Activated CD4-positive, alpha-beta memory T cell treated with anti-CD3 and anti-CD28 coated beads for 36 hours (primary cell): ENCODE measurements at regions not wholly inside any gene's neighbourhood (a gene's known extent, or its start where the extent isn't known, plus 50 kb on each side); places are given as distances from the start of the nearest gene placed in this dataset.

Source experiments
- CTCF ChIA-PET: fragments of 350-600 bp; sonication (Branson Sonifier 250); formaldehyde crosslinking; loops from one replicate; lab custom pipeline; 2021; ENCODE audit warnings: antibody characterized with exemption, inconsistent platforms; lab: Charles Lee
- POLR2A ChIA-PET: fragments of 350-600 bp; sonication (Branson Sonifier 250); formaldehyde crosslinking; loops from one replicate; lab custom pipeline; 2021; ENCODE audit warnings: antibody characterized with exemption; lab: Charles Lee
- DNase-seq: peaks from one replicate; pipeline ENCODE4 v3.0.0-alpha.2; 2020
- H3K27ac Mint-ChIP-seq: one replicate; pipeline ENCODE4 v1.8.0; 2021; ENCODE audit warnings: mixed read lengths
- H3K27me3 Mint-ChIP-seq: one replicate; pipeline ENCODE4 v1.8.0; 2021; ENCODE audit warnings: mixed read lengths
- H3K36me3 Mint-ChIP-seq: one replicate; pipeline ENCODE4 v1.8.0; 2021; ENCODE audit warnings: mixed read lengths
- H3K4me1 Mint-ChIP-seq: one replicate; pipeline ENCODE4 v1.8.0; 2021; ENCODE audit warnings: low read depth, mixed read lengths
- H3K4me3 Mint-ChIP-seq: one replicate; pipeline ENCODE4 v1.8.0; 2021; ENCODE audit warnings: mild to moderate bottlenecking, mixed read lengths
- H3K9me3 Mint-ChIP-seq: one replicate; pipeline ENCODE4 v1.8.0; 2021; ENCODE audit warnings: mixed read lengths
- intact Hi-C: fragments of 100-400 bp; cut with micrococcal nuclease; formaldehyde crosslinking; loops from one replicate; pipeline ENCODE4 v1.15.1; 2023

GRCh38 chr14:36402867-36403266 is 82.4 kb upstream of the MBIP start:
- no peak overlapping the region for H3K27ac Mint-ChIP-seq
- intact Hi-C loops = no loop called here
- POLR2A ChIA-PET = no interaction called here

GRCh38 chr14:36398463-36399291 is 78.2 kb upstream of the MBIP start:
- DNase-seq = no peak
- Mint-ChIP-seq H3K27me3 (peaks cover 4% of the 10 kb centered on the region), H3K4me3 (no peak overlapping the region)

More at GRCh38 chr14:36402867-36403266, 82.4 kb upstream of the MBIP start:
- no peak overlapping the region for H3K4me3 Mint-ChIP-seq
- H3K27me3 Mint-ChIP-seq = peaks cover 8% of the 10 kb centered on the region
- H3K36me3 Mint-ChIP-seq = no peaks in the 10 kb centered on the region
- H3K9me3 Mint-ChIP-seq = no peaks in the 10 kb centered on the region
- DNase-seq = no peak
- H3K4me1 Mint-ChIP-seq = no peaks in the 10 kb centered on the region
- CTCF ChIA-PET = no interaction called here

GRCh38 chr14:36397357-36397756 is 76.9 kb upstream of the MBIP start:
- no peaks in the 10 kb centered on the region for H3K4me1 Mint-ChIP-seq
- no peak for DNase-seq
- CTCF ChIA-PET = no interaction called here
- H3K27me3 Mint-ChIP-seq = peaks cover 6% of the 10 kb centered on the region
- POLR2A ChIA-PET = no interaction called here
- H3K9me3 Mint-ChIP-seq = no peaks in the 10 kb centered on the region
- intact Hi-C loops = no loop called here
- H3K36me3 Mint-ChIP-seq = no peaks in the 10 kb centered on the region
- H3K27ac Mint-ChIP-seq = no peak overlapping the region
- no peak overlapping the region for H3K4me3 Mint-ChIP-seq

More at GRCh38 chr14:36398463-36399291, 78.2 kb upstream of the MBIP start:
- H3K9me3 Mint-ChIP-seq = no peaks in the 10 kb centered on the region
- intact Hi-C loops = no loop called here
- CTCF ChIA-PET = no interaction called here
- H3K36me3 Mint-ChIP-seq = no peaks in the 10 kb centered on the region
- no peaks in the 10 kb centered on the region for H3K4me1 Mint-ChIP-seq
- H3K27ac Mint-ChIP-seq = no peak overlapping the region
- POLR2A ChIA-PET = no interaction called here

- no peaks in the 10 kb centered on the region for H3K36me3 Mint-ChIP-seq
- no peak overlapping the region for H3K4me3 Mint-ChIP-seq
- H3K9me3 Mint-ChIP-seq = no peaks in the 10 kb centered on the region
- H3K27ac Mint-ChIP-seq = no peak overlapping the region
- H3K4me1 Mint-ChIP-seq = no peaks in the 10 kb centered on the region
- intact Hi-C loops = no loop called here
- DNase-seq = no peak
- peaks cover 7% of the 10 kb centered on the region for H3K27me3 Mint-ChIP-seq
- ChIA-PET CTCF (no interaction called here), POLR2A (no interaction called here)
These were observed 76.4 kb upstream of the MBIP start for GRCh38 chr14:36396798-36397197.

- intact Hi-C loops = no loop called here
- Mint-ChIP-seq H3K4me3 (no peak overlapping the region), H3K4me1 (no peaks in the 10 kb centered on the region), H3K36me3 (no peaks in the 10 kb centered on the region), H3K9me3 (no peaks in the 10 kb centered on the region), H3K27ac (no peak overlapping the region), H3K27me3 (peaks cover 10% of the 10 kb centered on the region)
- DNase-seq = no peak
- POLR2A ChIA-PET = no interaction called here
- CTCF ChIA-PET = no interaction called here
These were observed 74.2 kb upstream of the MBIP start for GRCh38 chr14:36394593-36394992.

- Mint-ChIP-seq H3K36me3 (no peaks in the 10 kb centered on the region), H3K4me3 (no peak overlapping the region), H3K9me3 (no peaks in the 10 kb centered on the region), H3K27me3 (peaks cover 10% of the 10 kb centered on the region), H3K27ac (no peak overlapping the region), H3K4me1 (no peaks in the 10 kb centered on the region)
- intact Hi-C loops = no loop called here
- POLR2A ChIA-PET = no interaction called here
- CTCF ChIA-PET = no interaction called here
- DNase-seq = no peak
These were observed 70.3 kb upstream of the MBIP start for GRCh38 chr14:36390718-36391117.

GRCh38 chr14:36383767-36384431 is 63.5 kb upstream of the MBIP start:
- intact Hi-C loops = no loop called here
- H3K4me3 Mint-ChIP-seq = no peak overlapping the region
- DNase-seq = no peak
- no peak overlapping the region for H3K27ac Mint-ChIP-seq
- no peaks in the 10 kb centered on the region for H3K27me3 Mint-ChIP-seq
- no peaks in the 10 kb centered on the region for H3K9me3 Mint-ChIP-seq
- no peaks in the 10 kb centered on the region for H3K4me1 Mint-ChIP-seq
- CTCF ChIA-PET = no interaction called here
- POLR2A ChIA-PET = no interaction called here
- no peaks in the 10 kb centered on the region for H3K36me3 Mint-ChIP-seq

GRCh38 chr14:36373982-36374673 is 53.7 kb upstream of the MBIP start:
- Mint-ChIP-seq H3K9me3 (no peaks in the 10 kb centered on the region), H3K27me3 (no peaks in the 10 kb centered on the region), H3K27ac (no peak overlapping the region), H3K4me3 (no peak overlapping the region), H3K36me3 (no peaks in the 10 kb centered on the region), H3K4me1 (no peaks in the 10 kb centered on the region)
- intact Hi-C loops = loop anchor here (1.0 to 10.0 kb wide), 8 partner anchors 57 to 492 kb away; no protein-coding TSS in a partner anchor
- POLR2A ChIA-PET = no interaction called here
- CTCF ChIA-PET = interaction anchor here (0.6 to 3.7 kb wide), 34 partner anchors 8 to 517 kb away, joined by 3 to 56 read pairs (median 4); partner anchors contain the start of gene MBIP
- DNase-seq = peak; percentile 80
